MM.1S (cell line): ENCODE measurements at regions not wholly inside any gene's neighbourhood (a gene's known extent, or its start where the extent isn't known, plus 50 kb on each side); places are given as distances from the start of the nearest gene placed in this dataset.

Source experiments
- CTCF ChIP-seq: fragments of 300-600 bp; sonication (generic); IDR thresholded peaks from 2 replicates; pipeline ENCODE4 v1.5.1; 2016; ENCODE audit warnings: antibody characterized with exemption, low read length, mixed read lengths
- EZH2 ChIP-seq: fragments of 300-600 bp; sonication (generic); optimal IDR thresholded peaks from 2 replicates; pipeline ENCODE3; 2017; ENCODE audit warnings: low read depth, mild to moderate bottlenecking, antibody characterized with exemption, low read length, mixed read lengths
- EZH2phosphoT487 ChIP-seq: fragments of 300-600 bp; sonication (generic); IDR thresholded peaks from 2 replicates; pipeline ENCODE4 v1.6.1; 2018; ENCODE audit warnings: antibody characterized with exemption, low read length

DNA sequence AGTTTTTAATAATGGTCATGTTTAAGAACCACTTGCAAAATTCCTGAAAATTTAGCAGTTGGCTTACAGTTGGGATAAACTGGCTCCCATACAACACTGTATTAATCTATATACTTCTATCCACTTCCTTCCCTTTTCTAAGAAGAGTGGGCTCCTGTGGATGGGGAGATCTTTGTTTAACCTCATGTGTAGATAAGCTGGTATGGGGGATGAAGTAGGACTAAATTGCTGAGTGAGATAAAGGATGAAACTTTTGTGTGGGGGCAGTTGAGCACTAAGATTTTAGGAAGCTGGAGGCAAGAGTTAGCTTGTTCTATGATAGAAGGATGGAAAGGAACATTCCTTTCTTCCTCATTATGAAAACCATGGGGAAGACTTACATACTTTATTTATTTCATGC lies 54.6 kb upstream of the ATP8A1 start:
- TF ChIP-seq CTCF (no peak), EZH2 (no peak), EZH2phosphoT487 (no peak)
